ENCODE measurements at regions not wholly inside any gene's neighbourhood (a gene's known extent, or its start where the extent isn't known, plus 50 kb on each side); places are given as distances from the start of the nearest gene placed in this dataset.

GRCh38 chr22:34638128-34638527 lies 427.8 kb upstream of the ISX start:
- TF ChIP-seq POLR2A (IDR thresholded peaks at IDR 0.05; ENCODE audit: low read depth, low read length) = no peak
- no peak for TF ChIP-seq POLR2AphosphoS5 (IDR thresholded peaks at IDR 0.05; ENCODE audit: low read depth, low read length)

Measured in GM12892 (cell line).